IMR-90 (cell line): ENCODE measurements at regions not wholly inside any gene's neighbourhood (a gene's known extent, or its start where the extent isn't known, plus 50 kb on each side); places are given as distances from the start of the nearest gene placed in this dataset.

Experiments
- ATAC-seq: fragments of 200-7000 bp; cut with Tn5 transposase; 2 replicates; pipeline ENCODE4 v1.9.1; 2020; ENCODE audit warnings: low read depth, mild to moderate bottlenecking, moderate library complexity
- BruUV-seq: library from RNA; stranded (reverse); fragments of 400-500 nt; replicated peaks from 2 replicates; lab custom pipeline; 2021; lab: Mats Ljungman, UMichigan
- CTCF ChIA-PET: fragments of 300-600 bp; formaldehyde crosslinking; extraction: SDS; loops from one replicate; lab custom pipeline; 2021; ENCODE audit warnings: antibody characterized with exemption; lab: Yijun Ruan, JAX
- POLR2A ChIA-PET: fragments of 300-600 bp; sonication (Branson Sonifier 250); formaldehyde crosslinking; loops from one replicate; lab custom pipeline; 2022; ENCODE audit warnings: antibody characterized with exemption; ENCODE audit not compliant: unreplicated experiment; lab: Charles Lee
- DNase-seq: peaks from one replicate; pipeline ENCODE4 v3.0.0; 2013
- H2AFZ ChIP-seq: replicated peaks from 2 replicates; pipeline ENCODE3; 2013; ENCODE audit warnings: low read length, mild to moderate bottlenecking; ENCODE audit not compliant: poor library complexity
- H2AK5ac ChIP-seq: 2 replicates; pipeline ENCODE4 v1.6.1; 2013; ENCODE audit warnings: low read depth, low read length, inconsistent platforms
- H2AK9ac ChIP-seq: replicated peaks from 2 replicates; pipeline ENCODE3; 2013; ENCODE audit warnings: mild to moderate bottlenecking, low read depth, low read length, moderate library complexity; ENCODE audit not compliant: poor library complexity
- H2BK120ac ChIP-seq: 2 replicates; pipeline ENCODE4 v1.6.1; 2013; ENCODE audit warnings: low read depth, low read length, inconsistent platforms
- H2BK15ac ChIP-seq: 3 replicates; pipeline ENCODE4 v1.6.1; 2013; ENCODE audit warnings: low read depth, low read length, inconsistent platforms
- H2BK20ac ChIP-seq: 2 replicates; pipeline ENCODE4 v1.6.1; 2013; ENCODE audit warnings: low read depth, mild to moderate bottlenecking, inconsistent platforms, low read length, moderate library complexity
- H2BK5ac ChIP-seq: 2 replicates; pipeline ENCODE4 v1.6.1; 2013; ENCODE audit warnings: mild to moderate bottlenecking, low read depth, low read length, inconsistent platforms; ENCODE audit not compliant: poor library complexity, severe bottlenecking
- H3K14ac ChIP-seq: replicated peaks from 2 replicates; pipeline ENCODE4 v1.6.1; 2013; ENCODE audit warnings: low read depth, low read length, inconsistent platforms
- H3K18ac ChIP-seq: 2 replicates; pipeline ENCODE4 v1.6.1; 2013; ENCODE audit warnings: low read depth, low read length, control low read depth
- H3K23ac ChIP-seq: 2 replicates; pipeline ENCODE4 v1.6.1; 2013; ENCODE audit warnings: low read depth, low read length, inconsistent platforms
- H3K27ac ChIP-seq: 2 replicates; pipeline ENCODE4 v1.5.1; 2013; ENCODE audit warnings: mild to moderate bottlenecking, control low read depth, low read length; ENCODE audit not compliant: insufficient read depth
- H3K27me3 ChIP-seq: 2 replicates; pipeline ENCODE4 v1.6.1; 2013; ENCODE audit warnings: low read length; ENCODE audit not compliant: control insufficient read depth, insufficient read depth
- H3K36me3 ChIP-seq: 2 replicates; pipeline ENCODE4 v1.6.1; 2013; ENCODE audit warnings: low read length, mixed read lengths; ENCODE audit not compliant: control insufficient read depth, insufficient read depth
- H3K4ac ChIP-seq: 2 replicates; pipeline ENCODE4 v1.6.1; 2013; ENCODE audit warnings: low read depth, low read length, inconsistent platforms
- H3K4me1 ChIP-seq: 2 replicates; pipeline ENCODE4 v1.6.1; 2013; ENCODE audit warnings: low read length, mixed read lengths; ENCODE audit not compliant: control insufficient read depth, insufficient read depth
- H3K4me2 ChIP-seq: 2 replicates; pipeline ENCODE4 v1.6.1; 2013; ENCODE audit warnings: low read depth, mild to moderate bottlenecking, control low read depth, low read length, moderate library complexity
- H3K4me3 ChIP-seq: 2 replicates; pipeline ENCODE4 v1.5.1; 2013; ENCODE audit warnings: low read depth, mild to moderate bottlenecking, control low read depth, low read length, moderate library complexity; ENCODE audit not compliant: insufficient read depth
- H3K56ac ChIP-seq: 2 replicates; pipeline ENCODE4 v1.6.1; 2013; ENCODE audit warnings: low read length, inconsistent platforms; ENCODE audit not compliant: insufficient read depth; ENCODE audit errors: extremely low read depth
- H3K79me1 ChIP-seq, 2 experiments: 2 replicates each; pipeline ENCODE4 v1.6.1; 2013; ENCODE audit warnings: low read length in 2 of 2, inconsistent platforms in 1 of 2, low read depth in 1 of 2
- H3K9ac ChIP-seq: 2 replicates; pipeline ENCODE4 v1.6.1; 2013; ENCODE audit warnings: low read depth, low read length, control low read depth
- H3K9me1 ChIP-seq: 2 replicates; pipeline ENCODE4 v1.6.1; 2013; ENCODE audit warnings: low read length, inconsistent platforms; ENCODE audit not compliant: insufficient read depth
- H3K9me3 ChIP-seq: 2 replicates; pipeline ENCODE4 v1.6.1; 2013; ENCODE audit warnings: low read length; ENCODE audit not compliant: control insufficient read depth, insufficient read depth
- H4K20me1 ChIP-seq: 2 replicates; pipeline ENCODE4 v1.6.1; 2013; ENCODE audit warnings: low read length, inconsistent platforms; ENCODE audit not compliant: insufficient read depth
- H4K5ac ChIP-seq: 2 replicates; pipeline ENCODE4 v1.6.1; 2013; ENCODE audit warnings: mild to moderate bottlenecking, low read depth, low read length, control low read depth
- H4K8ac ChIP-seq, 2 experiments: 2 replicates each; pipeline ENCODE4 v1.6.1; 2013; ENCODE audit warnings: low read depth in 2 of 2, low read length in 2 of 2, control low read depth in 1 of 2, inconsistent platforms in 1 of 2
- H4K91ac ChIP-seq: 2 replicates; pipeline ENCODE4 v1.6.1; 2013; ENCODE audit warnings: low read depth, low read length, inconsistent platforms; ENCODE audit not compliant: insufficient read depth
- CEBPB ChIP-seq: IDR thresholded peaks from 2 replicates; pipeline ENCODE4 v1.6.1; 2012; ENCODE audit warnings: low read depth, low read length, improper control_type of control experiment
- MAFK ChIP-seq: IDR thresholded peaks from 2 replicates; pipeline ENCODE4 v1.6.1; 2012; ENCODE audit warnings: low read depth, low read length, improper control_type of control experiment
- RFX5 ChIP-seq: IDR thresholded peaks from 2 replicates; pipeline ENCODE4 v1.8.0; 2012; ENCODE audit warnings: low read depth, mild to moderate bottlenecking, low read length, moderate library complexity
- WGBS, 2 experiments: methylation state at CpG; one replicate each; pipeline versions ENCODE4 v1.1.5 to v1.1.7; 2013; ENCODE audit warnings: missing lambda C conversion rate in 2 of 2; ENCODE audit not compliant: insufficient read length in 1 of 2; ENCODE audit errors: extremely low coverage in 2 of 2; 5-methylcytosine and 5-hydroxymethylcytosine counted together
- dilution Hi-C: fragments of 300-500 bp; cut with HindIII; formaldehyde crosslinking; loops from one replicate; pipeline ENCODE4 v1.14.3; 2018; ENCODE audit warnings: low sequenced_read_pairs; ENCODE audit not compliant: unreplicated experiment
- in situ Hi-C: fragments of 300-500 bp; cut with MboI; formaldehyde crosslinking; loops from 3 replicates; pipeline ENCODE4 v1.14.3; 2019; ENCODE audit warnings: low sequenced_read_pairs, inconsistent platforms, mixed read lengths
- intact Hi-C: fragments of 100-400 bp; cut with micrococcal nuclease; formaldehyde crosslinking; loops from 2 replicates; pipeline ENCODE4 v1.10.0; 2022

GRCh38 chrX:13938829-13939530 lies 90.7 kb downstream of the GEMIN8 start:
- intact Hi-C loops: no loop called here
- Histone ChIP-seq H3K27me3 (peaks cover 39% of the 10 kb centered on the region), H2BK20ac (no peak overlapping the region), H2AK9ac (no peak overlapping the region), H3K9ac (no peak overlapping the region), H4K20me1 (no peaks in the 10 kb centered on the region), H4K5ac (no peak overlapping the region), H3K4me3 (peak overlapping the region; percentile 43; the same call in 1 of the 2 replicates), H3K56ac (no peak overlapping the region), H2BK15ac (no peak overlapping the region), H3K14ac (no peak overlapping the region), H3K4me2 (no peak overlapping the region; the same call in 1 of the 2 replicates), H2BK120ac (no peak overlapping the region), H3K4me1 (0 out of 2 replicates have a peak, but pooled peaks cover 2% of the 10 kb centered on the region), H2BK5ac (no peak overlapping the region), H2AK5ac (no peak overlapping the region), H3K9me3 (no peaks in the 10 kb centered on the region), H4K8ac (no peak overlapping the region), H3K9me1 (no peaks in the 10 kb centered on the region), H4K91ac (no peak overlapping the region), H3K79me1 (no peaks in the 10 kb centered on the region), H3K18ac (no peak overlapping the region), H3K23ac (no peak overlapping the region), H2AFZ (peak overlapping the region; percentile 77), H3K4ac (no peak overlapping the region), H3K27ac (no peak overlapping the region), H3K36me3 (no peaks in the 10 kb centered on the region)
- dilution Hi-C loops: no loop called here
- WGBS, 2 experiments: 21% methylated on average over 7 of the region's 29 CpGs; no CpG with 5 or more reads in 1 of the 2 experiments
- in situ Hi-C loops: no loop called here
- POLR2A ChIA-PET: interaction anchor here (0.5 kb wide), 1 partner anchor 14 kb away, joined by 3 read pairs; no protein-coding TSS in a partner anchor
- TF ChIP-seq MAFK (no peak), RFX5 (no peak), CEBPB (peak; percentile 57; the same call in 1 of the 2 replicates)
- DNase-seq: no peak
- CTCF ChIA-PET: no interaction called here
- no peak for ATAC-seq
- BruUV-seq: no TSS peak
